Gastroesophageal sphincter (tissue), 3 donors: ENCODE measurements at regions not wholly inside any gene's neighbourhood (a gene's known extent, or its start where the extent isn't known, plus 50 kb on each side); places are given as distances from the start of the nearest gene placed in this dataset.

ENCODE experiments used
- CTCF ChIP-seq, 4 experiments: fragments of 200-600 bp in 2 of 4; fragments of 450-650 bp in 2 of 4; sonication (generic) in 1 of 4; IDR thresholded peaks; one replicate each; pipeline ENCODE4 v1.5.1; 2017 to 2019; ENCODE audit warnings: antibody characterized with exemption in 4 of 4, mild to moderate bottlenecking in 2 of 4, moderate library complexity in 2 of 4
- EP300 ChIP-seq: sonication (generic); formaldehyde crosslinking; IDR thresholded peaks from one replicate; pipeline ENCODE4 v1.6.1; 2017; ENCODE audit warnings: antibody characterized with exemption, mild to moderate bottlenecking
- POLR2AphosphoS5 ChIP-seq: sonication (generic); formaldehyde crosslinking; IDR thresholded peaks from one replicate; pipeline ENCODE4 v1.6.1; 2017; ENCODE audit warnings: antibody characterized with exemption

- TF ChIP-seq CTCF (IDR thresholded peaks at IDR 0.05) (no peak), POLR2AphosphoS5 (no peak), EP300 (no peak)
These were observed 96.2 kb upstream of the INSIG1 start for GRCh38 chr7:155201325-155202087.
